ENCODE measurements at regions not wholly inside any gene's neighbourhood (a gene's known extent, or its start where the extent isn't known, plus 50 kb on each side); places are given as distances from the start of the nearest gene placed in this dataset.

DNA sequence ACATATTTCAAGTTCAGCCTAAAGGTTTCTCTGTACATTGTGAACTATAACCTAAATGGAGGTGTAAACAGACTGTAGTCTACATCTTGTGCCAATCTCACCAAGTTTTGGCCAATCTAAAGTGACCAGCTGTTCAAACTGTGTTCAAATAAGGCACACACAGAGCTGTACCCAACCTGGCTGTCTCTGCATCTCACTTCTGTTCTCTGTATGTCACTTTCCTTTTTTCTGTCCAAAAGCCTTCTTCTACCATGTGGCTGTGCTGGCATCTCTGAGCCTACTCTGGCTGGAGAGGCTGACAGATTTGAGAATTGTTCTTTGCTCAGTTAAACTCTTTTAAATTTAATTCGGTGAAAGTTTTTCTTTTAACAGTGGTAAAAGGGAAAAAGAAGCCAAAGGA is 817.9 kb downstream of the SOCS6 start:
- Histone ChIP-seq H3K36me3 (no peaks in the 10 kb centered on the region), H3K4me3 (no peak overlapping the region), H3K27me3 (no peaks in the 10 kb centered on the region), H3K4me1 (no peaks in the 10 kb centered on the region), H3K27ac (no peak overlapping the region), H3K9me3 (no peaks in the 10 kb centered on the region)
- WGBS (ENCODE audit: insufficient coverage, low coverage, low lambda C conversion rate, missing lambda C conversion rate) = 8% methylated on average over 1 of the region's 1 CpG
- TF ChIP-seq, protein P1, sequence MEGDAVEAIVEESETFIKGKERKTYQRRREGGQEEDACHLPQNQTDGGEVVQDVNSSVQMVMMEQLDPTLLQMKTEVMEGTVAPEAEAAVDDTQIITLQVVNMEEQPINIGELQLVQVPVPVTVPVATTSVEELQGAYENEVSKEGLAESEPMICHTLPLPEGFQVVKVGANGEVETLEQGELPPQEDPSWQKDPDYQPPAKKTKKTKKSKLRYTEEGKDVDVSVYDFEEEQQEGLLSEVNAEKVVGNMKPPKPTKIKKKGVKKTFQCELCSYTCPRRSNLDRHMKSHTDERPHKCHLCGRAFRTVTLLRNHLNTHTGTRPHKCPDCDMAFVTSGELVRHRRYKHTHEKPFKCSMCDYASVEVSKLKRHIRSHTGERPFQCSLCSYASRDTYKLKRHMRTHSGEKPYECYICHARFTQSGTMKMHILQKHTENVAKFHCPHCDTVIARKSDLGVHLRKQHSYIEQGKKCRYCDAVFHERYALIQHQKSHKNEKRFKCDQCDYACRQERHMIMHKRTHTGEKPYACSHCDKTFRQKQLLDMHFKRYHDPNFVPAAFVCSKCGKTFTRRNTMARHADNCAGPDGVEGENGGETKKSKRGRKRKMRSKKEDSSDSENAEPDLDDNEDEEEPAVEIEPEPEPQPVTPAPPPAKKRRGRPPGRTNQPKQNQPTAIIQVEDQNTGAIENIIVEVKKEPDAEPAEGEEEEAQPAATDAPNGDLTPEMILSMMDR (IDR thresholded peaks at IDR 0.05) = no peak
- no peak for TF ChIP-seq POLR2A (IDR thresholded peaks at IDR 0.05)
- ATAC-seq (no peak), DNase-seq (no peak)
- intact Hi-C loops (cut with DNase I) = no loop called here

DNA sequence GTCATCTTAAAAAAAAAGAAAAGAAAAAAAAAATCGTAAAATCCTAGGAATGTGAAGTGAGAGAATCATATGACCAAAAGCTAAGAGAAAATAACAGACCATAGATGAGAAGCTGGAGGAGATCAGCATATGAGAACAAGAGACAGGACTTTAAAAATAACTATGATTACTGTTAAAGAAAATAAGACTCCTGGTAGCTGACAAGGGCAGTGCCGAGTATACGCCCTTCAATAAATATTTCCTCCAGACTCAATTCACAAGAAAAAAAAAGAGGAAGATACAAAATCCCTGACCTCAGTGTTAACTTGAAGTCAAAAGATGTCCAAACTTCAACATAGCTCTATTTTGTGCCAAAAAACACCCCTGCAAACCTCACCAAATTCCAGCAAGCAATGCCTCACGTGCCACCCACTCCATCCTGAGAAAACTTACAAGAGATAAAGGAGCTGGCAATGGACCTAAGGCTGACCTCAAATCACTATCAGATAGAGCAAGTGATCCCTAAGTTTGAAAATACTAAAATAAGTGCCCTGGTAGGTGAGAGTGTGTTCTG is 817.2 kb downstream of the SOCS6 start:
- intact Hi-C loops (cut with DNase I) = no loop called here

DNA sequence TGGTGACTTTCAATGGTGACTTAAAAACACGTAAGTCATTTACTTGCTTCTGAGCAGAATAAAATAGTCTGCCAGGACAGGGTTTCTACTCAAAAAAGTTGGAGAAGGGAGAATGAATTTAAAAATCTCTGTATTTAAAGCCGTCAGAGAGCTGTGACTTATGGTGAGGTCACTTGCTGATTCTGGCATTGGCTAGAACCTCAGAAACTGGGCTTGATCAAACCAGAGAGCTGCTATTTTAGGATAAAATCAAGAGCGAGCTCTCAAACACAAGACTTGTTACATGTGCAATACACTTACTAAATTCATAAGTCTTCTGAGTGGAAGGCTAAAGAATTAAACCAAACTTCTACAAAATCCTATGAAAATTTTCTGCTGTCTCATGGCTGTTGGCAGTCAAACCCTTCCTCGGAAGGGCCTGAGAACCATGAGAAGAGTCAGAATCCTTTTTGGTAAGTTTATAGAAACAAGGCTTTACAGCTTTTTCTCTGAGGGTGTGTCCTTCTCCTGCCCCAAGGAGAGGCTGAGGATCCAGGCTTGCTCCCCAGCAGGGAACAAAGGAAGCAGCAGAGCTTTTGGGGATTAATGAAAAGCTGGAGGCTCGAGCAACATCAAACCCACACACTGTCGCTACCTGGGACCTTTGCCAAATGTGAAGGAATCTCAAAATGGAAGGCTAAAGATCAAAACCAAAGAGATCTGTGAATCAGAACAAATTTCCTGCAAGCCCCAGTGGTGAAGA is 816.4 kb downstream of the SOCS6 start:
- no peaks in the 10 kb centered on the region for H3K9me3 ChIP-seq
- no peak for ATAC-seq

More for the DNA sequence above, 817.2 kb downstream of the SOCS6 start:
- TF ChIP-seq, protein P1 (IDR thresholded peaks at IDR 0.05) = no peak
- TF ChIP-seq POLR2A (IDR thresholded peaks at IDR 0.05) = no peak
- H3K4me3 ChIP-seq = no peak overlapping the region
- no peak overlapping the region for H3K27ac ChIP-seq
- no peaks in the 10 kb centered on the region for H3K4me1 ChIP-seq
- no peaks in the 10 kb centered on the region for H3K9me3 ChIP-seq
- no peaks in the 10 kb centered on the region for H3K36me3 ChIP-seq
- DNase-seq (no peak), ATAC-seq (no peak)
- WGBS (ENCODE audit: insufficient coverage, low coverage, low lambda C conversion rate, missing lambda C conversion rate) = 46% methylated on average over 4 of the region's 4 CpGs
- no peaks in the 10 kb centered on the region for H3K27me3 ChIP-seq

DNA sequence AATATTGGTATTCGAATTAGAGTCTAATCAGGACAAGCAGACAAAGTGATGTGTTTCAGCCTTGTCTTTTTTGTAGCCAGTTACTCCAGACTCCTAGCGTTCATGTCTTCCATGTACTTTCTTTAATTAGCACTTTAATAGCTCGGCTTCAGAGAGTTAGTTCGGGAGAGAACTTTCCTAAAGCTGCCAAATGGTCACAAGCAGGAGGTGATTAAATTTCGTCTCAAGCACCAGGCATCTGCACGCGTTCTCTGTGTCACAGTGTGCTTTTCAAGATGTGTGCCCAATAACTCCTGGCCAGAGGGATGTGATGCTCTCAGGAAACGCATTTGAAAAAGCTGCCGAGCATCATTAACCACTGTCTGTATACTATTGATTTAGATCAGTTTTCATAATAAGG is 790.8 kb downstream of the SOCS6 start:
- no peaks in the 10 kb centered on the region for H3K4me1 ChIP-seq
- intact Hi-C loops (cut with DNase I) = no loop called here
- H3K4me3 ChIP-seq = no peak overlapping the region
- no peaks in the 10 kb centered on the region for H3K9me3 ChIP-seq
- TF ChIP-seq, protein P1 (IDR thresholded peaks at IDR 0.05) = no peak
- WGBS (ENCODE audit: insufficient coverage, low coverage, low lambda C conversion rate, missing lambda C conversion rate) = 48% methylated on average over 9 of the region's 9 CpGs
- no peaks in the 10 kb centered on the region for H3K27me3 ChIP-seq
- no peaks in the 10 kb centered on the region for H3K36me3 ChIP-seq
- H3K27ac ChIP-seq = no peak overlapping the region
- ATAC-seq (no peak), DNase-seq (no peak)

More for the DNA sequence above, 816.4 kb downstream of the SOCS6 start:
- H3K4me3 ChIP-seq = no peak overlapping the region
- no peak overlapping the region for H3K27ac ChIP-seq
- H3K4me1 ChIP-seq = no peaks in the 10 kb centered on the region
- intact Hi-C loops (cut with DNase I) = no loop called here
- H3K27me3 ChIP-seq = no peaks in the 10 kb centered on the region
- no peak for DNase-seq
- H3K36me3 ChIP-seq = no peaks in the 10 kb centered on the region
- 31% methylated on average over 6 of the region's 6 CpGs for WGBS (ENCODE audit: insufficient coverage, low coverage, low lambda C conversion rate, missing lambda C conversion rate)
- TF ChIP-seq, protein P1 (IDR thresholded peaks at IDR 0.05) = no peak
- TF ChIP-seq POLR2A (IDR thresholded peaks at IDR 0.05) = no peak

Measured in right lobe of liver (tissue), 6 donors.